ENCODE measurements at regions not wholly inside any gene's neighbourhood (a gene's known extent, or its start where the extent isn't known, plus 50 kb on each side); places are given as distances from the start of the nearest gene placed in this dataset.

- TF ChIP-seq CTCF (IDR thresholded peaks at IDR 0.05; ENCODE audit: extremely low read depth, insufficient read depth, missing control alignments): no peak
- DNase-seq (ENCODE audit: low spot score): no peak
- in situ Hi-C loops (cut with MboI; ENCODE audit: low pct_unique_long_range_greater_than_20kb, low sequenced_read_pairs, unreplicated experiment): no loop called here
Measured at GRCh38 chr1:213572912-213573647, 414.7 kb upstream of the PROX1 start.

DNA sequence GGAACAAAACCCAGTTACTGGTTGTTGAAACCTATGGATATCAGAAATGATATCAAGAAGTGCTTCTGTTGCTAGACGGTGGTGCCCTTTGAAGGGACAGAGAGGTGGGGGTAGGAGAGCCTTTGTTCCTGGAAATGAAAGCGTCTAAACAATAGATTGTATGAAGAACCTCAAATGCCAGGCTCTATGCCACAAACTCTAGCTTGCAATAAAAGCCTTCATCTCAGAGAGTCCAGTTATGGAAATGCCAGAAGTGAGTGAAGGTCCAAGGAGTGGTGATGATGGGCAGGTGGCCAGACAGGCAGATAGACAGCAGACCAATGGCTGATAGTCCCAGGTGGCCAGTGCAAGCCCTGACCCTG is 414.1 kb upstream of the PROX1 start:
- no peak for TF ChIP-seq CTCF (IDR thresholded peaks at IDR 0.05; ENCODE audit: extremely low read depth, insufficient read depth, missing control alignments)
- no peak for DNase-seq (ENCODE audit: low spot score)
- in situ Hi-C loops (cut with MboI; ENCODE audit: low pct_unique_long_range_greater_than_20kb, low sequenced_read_pairs, unreplicated experiment): no loop called here

DNA sequence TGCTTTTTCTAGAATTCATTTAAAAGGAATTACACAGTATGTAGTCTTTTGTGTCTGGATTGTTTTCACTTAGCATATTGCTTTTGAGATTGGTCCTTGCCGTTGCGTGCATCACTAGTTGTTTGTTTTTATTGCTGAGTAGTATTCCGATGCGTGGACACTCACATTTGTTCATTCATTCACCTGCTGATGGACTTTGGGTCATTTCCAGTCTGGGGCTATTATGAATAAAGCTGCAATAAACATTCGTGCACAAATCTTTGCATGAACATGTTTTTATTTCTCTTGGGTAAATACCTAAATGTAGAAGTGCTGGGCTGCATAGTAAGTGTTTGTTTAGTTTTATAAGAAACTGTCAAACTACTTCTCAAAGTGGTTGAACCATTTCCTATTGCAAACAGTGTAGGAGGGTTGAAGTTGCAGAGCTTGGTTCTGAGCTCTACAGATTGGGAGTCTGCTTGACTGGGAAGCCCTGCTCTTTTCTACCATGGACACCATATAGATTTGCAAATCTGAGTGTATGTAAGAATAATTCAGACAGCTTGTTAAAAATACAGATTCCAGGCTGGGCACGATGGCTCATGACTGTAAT is 404.7 kb upstream of the PROX1 start:
- DNase-seq (ENCODE audit: low spot score): no peak
- in situ Hi-C loops (cut with MboI; ENCODE audit: low pct_unique_long_range_greater_than_20kb, low sequenced_read_pairs, unreplicated experiment): no loop called here
- no peak for TF ChIP-seq CTCF (IDR thresholded peaks at IDR 0.05; ENCODE audit: extremely low read depth, insufficient read depth, missing control alignments)

DNA sequence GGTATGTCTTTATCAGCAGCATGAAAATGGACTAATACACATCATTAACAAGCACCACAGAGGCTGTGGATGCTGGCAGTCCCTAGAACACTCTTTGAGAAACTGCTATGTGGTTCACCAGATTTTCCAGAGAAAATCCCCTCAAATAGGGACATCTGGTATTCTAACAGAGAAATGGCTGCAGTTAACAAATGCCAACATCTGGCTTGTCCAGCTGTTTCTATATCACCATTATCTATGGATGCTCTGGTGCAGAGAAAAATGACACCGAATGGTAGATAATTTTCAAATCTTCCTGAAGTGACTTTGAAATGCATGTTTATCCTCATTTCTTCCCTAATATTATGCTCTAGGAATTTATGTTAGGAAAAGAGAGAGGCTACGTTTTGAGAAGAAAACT is 403.5 kb upstream of the PROX1 start:
- TF ChIP-seq CTCF (IDR thresholded peaks at IDR 0.05; ENCODE audit: extremely low read depth, insufficient read depth, missing control alignments): no peak
- DNase-seq (ENCODE audit: low spot score): no peak
- in situ Hi-C loops (cut with MboI; ENCODE audit: low pct_unique_long_range_greater_than_20kb, low sequenced_read_pairs, unreplicated experiment): no loop called here

- DNase-seq (ENCODE audit: low spot score): no peak
Measured at GRCh38 chr1:213585402-213585801, 402.4 kb upstream of the PROX1 start.

DNA sequence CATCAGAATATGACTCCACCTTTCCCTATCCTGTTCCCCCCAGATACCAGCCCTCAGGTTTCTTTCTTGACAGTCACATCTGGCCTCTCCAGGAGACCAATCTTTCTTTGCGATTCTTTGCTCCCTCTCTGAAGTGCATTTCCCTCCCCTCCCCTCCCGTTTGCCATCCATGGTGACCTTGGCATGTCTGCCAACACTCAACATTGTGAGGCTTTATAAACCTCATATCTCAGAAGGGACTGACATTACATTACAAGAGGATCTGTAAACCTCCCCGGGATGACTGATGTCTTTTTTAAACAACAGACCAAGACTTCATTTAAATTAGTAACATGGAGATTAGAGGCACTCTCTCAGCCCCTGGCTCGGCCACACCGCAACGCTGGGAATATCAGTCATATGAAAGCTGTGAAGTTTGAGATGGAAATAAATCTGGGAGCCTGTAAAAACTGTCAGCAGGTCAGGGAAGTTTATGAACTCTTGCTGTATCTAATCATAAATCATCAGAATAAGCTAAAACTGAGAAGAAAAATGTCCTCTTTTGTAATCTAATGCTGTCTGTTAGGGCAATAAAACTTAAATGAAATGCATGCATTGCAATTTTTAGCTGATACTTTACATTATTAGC is 401.7 kb upstream of the PROX1 start:
- no peak for DNase-seq (ENCODE audit: low spot score)
- TF ChIP-seq CTCF (IDR thresholded peaks at IDR 0.05; ENCODE audit: extremely low read depth, insufficient read depth, missing control alignments): no peak
- in situ Hi-C loops (cut with MboI; ENCODE audit: low pct_unique_long_range_greater_than_20kb, low sequenced_read_pairs, unreplicated experiment): no loop called here

More at GRCh38 chr1:213585402-213585801, 402.4 kb upstream of the PROX1 start:
- no peak for TF ChIP-seq CTCF (IDR thresholded peaks at IDR 0.05; ENCODE audit: extremely low read depth, insufficient read depth, missing control alignments)
- in situ Hi-C loops (cut with MboI; ENCODE audit: low pct_unique_long_range_greater_than_20kb, low sequenced_read_pairs, unreplicated experiment): no loop called here
